GM12878 (cell line): ENCODE measurements at regions not wholly inside any gene's neighbourhood (a gene's known extent, or its start where the extent isn't known, plus 50 kb on each side); places are given as distances from the start of the nearest gene placed in this dataset.

Source experiments
- ATAC-seq: fragments of 200-7000 bp; cut with Tn5 transposase; 3 replicates; pipeline ENCODE4 v1.9.1; 2020; ENCODE audit warnings: mild to moderate bottlenecking, moderate library complexity
- BruUV-seq: library from RNA; stranded (reverse); fragments of 400-500 nt; replicated peaks from 2 replicates; lab custom pipeline; 2021; lab: Mats Ljungman, UMichigan
- CTCF ChIA-PET: fragments of 300-600 bp; sonication (Branson Sonifier 250); formaldehyde crosslinking; extraction: SDS; loops from one replicate; lab custom pipeline; 2021; ENCODE audit warnings: inconsistent platforms; lab: Yijun Ruan, JAX
- POLR2A ChIA-PET: fragments of 350-600 bp; formaldehyde crosslinking; extraction: SDS; loops from one replicate; lab custom pipeline; 2021; ENCODE audit warnings: inconsistent platforms; lab: Charles Lee
- RAD21 ChIA-PET: fragments of 300-600 bp; sonication (Branson Sonifier 250); formaldehyde crosslinking; loops from one replicate; lab custom pipeline; 2023; ENCODE audit warnings: antibody characterized with exemption; ENCODE audit not compliant: unreplicated experiment; lab: Charles Lee
- SMC1A ChIA-PET: fragments of 300-600 bp; sonication (Branson Sonifier 250); formaldehyde crosslinking; loops from one replicate; lab custom pipeline; 2023; ENCODE audit not compliant: unreplicated experiment, uncharacterized antibody; lab: Charles Lee
- DNase-seq: peaks from one replicate; pipeline ENCODE4 v3.0.0-alpha.2; 2011; ENCODE audit warnings: low read depth, low spot score
- FAIRE-seq: peaks from 3 replicates; lab custom pipeline; 2011; peaks lifted over from hg19 to GRCh38; lab: Jason Lieb, UNC
- H2AFZ ChIP-seq: 2 replicates; pipeline ENCODE4 v1.6.0; 2011; ENCODE audit warnings: low read depth, low read length, control low read depth; ENCODE audit not compliant: control insufficient read depth
- H3K27ac ChIP-seq: 2 replicates; pipeline ENCODE4 v1.5.1; 2011; ENCODE audit warnings: control low read depth; ENCODE audit not compliant: control insufficient read depth, insufficient read depth
- H3K27me3 ChIP-seq, 2 experiments: replicated peaks in 1 of 2; 2 replicates each; pipeline versions ENCODE4 v1.6.0 to v1.6.1; 2011; ENCODE audit warnings: low read length in 1 of 2; ENCODE audit not compliant: control insufficient read depth in 2 of 2, insufficient read depth in 2 of 2
- H3K36me3 ChIP-seq, 2 experiments: 2 replicates each; pipeline ENCODE4 v1.5.1; 2011; ENCODE audit warnings: low read length in 1 of 2; ENCODE audit not compliant: control insufficient read depth in 2 of 2, insufficient read depth in 2 of 2
- H3K4me1 ChIP-seq: 2 replicates; pipeline ENCODE4 v1.6.1; 2011; ENCODE audit warnings: mild to moderate bottlenecking, low read length, moderate library complexity, mixed read lengths; ENCODE audit not compliant: control insufficient read depth, insufficient read depth
- H3K4me2 ChIP-seq: 2 replicates; pipeline ENCODE4 v1.6.0; 2011; ENCODE audit warnings: control low read depth; ENCODE audit not compliant: control insufficient read depth, insufficient read depth
- H3K4me3 ChIP-seq: fragments of 200-600 bp; sonication (generic); 2 replicates; pipeline ENCODE4 v1.5.1; 2016
- H3K79me2 ChIP-seq: 2 replicates; pipeline ENCODE4 v1.6.0; 2011; ENCODE audit warnings: low read length; ENCODE audit not compliant: control insufficient read depth, insufficient read depth
- H3K9ac ChIP-seq: 2 replicates; pipeline ENCODE4 v1.8.0; 2011; ENCODE audit warnings: low read length, control low read depth, mixed read lengths; ENCODE audit not compliant: control insufficient read depth, insufficient read depth
- H3K9me3 ChIP-seq: replicated peaks from 3 replicates; pipeline ENCODE4 v1.5.1; 2011; ENCODE audit warnings: mild to moderate bottlenecking, low read length; ENCODE audit not compliant: control insufficient read depth, insufficient read depth
- H4K20me1 ChIP-seq: 2 replicates; pipeline ENCODE4 v1.6.0; 2011; ENCODE audit not compliant: control insufficient read depth, insufficient read depth
- ATF7 ChIP-seq: fragments of 450-650 bp; IDR thresholded peaks from 2 replicates; pipeline ENCODE4 v1.6.1; 2016; ENCODE audit warnings: low read depth, mild to moderate bottlenecking
- CBFB ChIP-seq: IDR thresholded peaks from 2 replicates; pipeline ENCODE4 v1.6.1; 2016; ENCODE audit warnings: antibody characterized with exemption, low read depth
- CTCF ChIP-seq, 3 experiments: IDR thresholded peaks in 2 of 3; conservative IDR thresholded peaks in 1 of 3; 2 replicates each; pipeline ENCODE4 v1.5.1; 2011; ENCODE audit warnings: low read depth in 3 of 3, low read length in 3 of 3, mild to moderate bottlenecking in 3 of 3, control low read depth in 2 of 3, moderate library complexity in 2 of 3, inconsistent platforms in 1 of 3, mixed read lengths in 1 of 3; ENCODE audit not compliant: control insufficient read depth in 2 of 3, insufficient read depth in 1 of 3; ENCODE audit errors: extremely low read depth in 1 of 3
- KDM1A ChIP-seq: fragments of 200-600 bp; sonication (generic); IDR thresholded peaks from 2 replicates; pipeline ENCODE4 v1.6.1; 2016; ENCODE audit warnings: borderline replicate concordance
- PAX8 ChIP-seq: fragments of 450-650 bp; IDR thresholded peaks from 2 replicates; pipeline ENCODE4 v1.6.1; 2017; ENCODE audit warnings: mild to moderate bottlenecking, moderate library complexity
- RAD21 ChIP-seq: IDR thresholded peaks from 2 replicates; pipeline ENCODE4 v1.6.1; 2011; ENCODE audit warnings: mild to moderate bottlenecking, low read depth, low read length, moderate library complexity; ENCODE audit not compliant: insufficient read depth
- ZNF592 ChIP-seq: fragments of 450-650 bp; IDR thresholded peaks from 2 replicates; pipeline ENCODE4 v1.6.1; 2017; ENCODE audit warnings: mild to moderate bottlenecking, moderate library complexity
- WGBS: methylation state at CpG from one replicate; pipeline ENCODE4 v1.1.6; 2016; ENCODE audit warnings: low lambda C conversion rate; ENCODE audit not compliant: insufficient replicate concordance, insufficient coverage; ENCODE audit errors: missing lambda C conversion rate; 5-methylcytosine and 5-hydroxymethylcytosine counted together
- in situ Hi-C: fragments of 300-500 bp; cut with MboI; formaldehyde crosslinking; loops from 9 replicates; pipeline ENCODE4 v1.14.3; 2018; ENCODE audit warnings: mixed read lengths
- intact Hi-C: fragments of 100-400 bp; cut with micrococcal nuclease; formaldehyde crosslinking; loops from one replicate; pipeline ENCODE4 v1.14.2; 2022; ENCODE audit not compliant: unreplicated experiment
- TF ChIP-seq, protein P1 (sequence below): IDR thresholded peaks from 2 replicates; pipeline ENCODE4 v1.6.1; 2012; ENCODE audit warnings: low read depth, low read length, improper control_type of control experiment
- TF ChIP-seq, protein P2 (sequence below): fragments of 450-650 bp; IDR thresholded peaks from 2 replicates; pipeline ENCODE4 v1.6.1; 2016; ENCODE audit warnings: mild to moderate bottlenecking

DNA sequence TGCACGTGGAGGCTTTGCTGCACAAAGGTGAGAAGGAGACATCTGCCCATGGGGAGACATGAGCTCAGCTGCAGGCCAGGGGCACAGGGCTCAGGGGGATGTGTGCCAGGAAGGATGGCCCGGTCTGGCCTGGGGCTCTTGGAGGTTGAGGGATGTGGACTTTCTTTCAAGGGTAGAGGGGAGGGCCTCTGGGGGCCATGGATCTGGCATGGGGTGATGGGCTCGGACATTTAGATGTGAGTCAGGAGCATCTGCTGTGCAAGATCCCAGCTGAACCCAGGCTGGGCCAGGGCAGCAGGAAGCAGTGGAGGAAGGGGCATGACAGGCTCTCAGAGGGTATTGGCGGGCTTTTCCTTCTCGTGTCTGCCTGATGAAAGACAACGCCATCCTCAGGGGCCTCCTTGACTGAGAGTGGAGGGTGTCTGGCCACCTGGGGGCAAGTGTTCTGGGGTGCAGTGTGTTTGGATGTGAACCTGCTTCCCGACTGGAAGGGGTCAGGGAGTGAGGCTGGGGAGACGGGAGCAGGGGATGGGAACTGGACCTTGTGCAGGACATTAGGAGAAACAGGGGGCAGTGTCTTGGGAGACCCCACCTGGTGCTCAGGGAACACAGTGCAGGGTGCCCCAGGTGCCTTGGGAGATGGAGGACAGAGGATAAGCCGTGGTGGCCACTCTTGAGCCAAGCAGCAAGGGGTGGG, 156.1 kb downstream of the ERMARD start (continued):
- TF ChIP-seq PAX8 = no peak
- no peak for TF ChIP-seq ZNF592
- no peak for TF ChIP-seq CBFB
- TF ChIP-seq RAD21 = no peak

DNA sequence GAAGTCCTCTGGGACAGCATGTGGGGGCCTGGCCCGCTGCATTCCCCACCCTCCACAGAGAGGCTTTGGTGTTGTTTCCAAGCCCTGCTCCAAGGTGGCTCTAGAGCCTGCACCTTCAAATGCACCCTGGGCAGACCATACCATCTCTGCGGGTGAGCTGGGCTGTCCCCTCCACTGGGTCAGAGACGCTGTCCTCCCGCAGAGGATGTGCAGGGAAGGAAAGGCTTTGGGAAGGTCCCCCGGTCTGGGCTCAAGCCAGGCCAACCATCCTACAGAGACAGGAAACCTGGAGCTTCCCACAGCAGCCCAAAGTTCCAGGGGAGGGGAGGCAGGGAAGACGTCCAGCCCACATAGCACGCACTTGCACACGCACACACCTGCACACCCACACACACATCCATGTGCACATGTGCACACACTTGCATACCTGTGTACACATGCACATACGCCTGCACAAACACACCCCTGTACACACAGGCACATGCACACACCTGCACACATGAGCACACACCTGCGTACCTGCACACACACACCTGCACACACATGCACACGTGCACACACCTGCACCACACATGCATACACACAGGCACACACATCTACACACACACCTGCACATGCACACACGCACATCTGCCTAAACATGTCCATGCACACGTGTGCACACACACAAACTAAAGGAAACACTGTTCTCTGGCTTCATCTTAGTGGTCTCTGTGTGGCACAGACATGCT, 155.4 kb downstream of the ERMARD start:
- WGBS = 34% methylated on average over 13 of the region's 13 CpGs
- no peak for FAIRE-seq
- Histone ChIP-seq H3K9ac (no peak overlapping the region), H3K4me2 (no peak overlapping the region), H3K9me3 (no peaks in the 10 kb centered on the region; the same call in 2 of the 3 replicates), H3K27ac (no peak overlapping the region), H4K20me1 (no peaks in the 10 kb centered on the region), H2AFZ (no peak overlapping the region), H3K79me2 (no peaks in the 10 kb centered on the region), H3K27me3 (no peaks in the 10 kb centered on the region), H3K4me3 (no peak overlapping the region), H3K36me3 (no peaks in the 10 kb centered on the region), H3K4me1 (no peaks in the 10 kb centered on the region)
- no peak for DNase-seq
- CTCF ChIA-PET = no interaction called here
- POLR2A ChIA-PET = no interaction called here
- SMC1A ChIA-PET = no interaction called here
- RAD21 ChIA-PET = no interaction called here
- in situ Hi-C loops = no loop called here
- BruUV-seq = no TSS peak
- intact Hi-C loops = no loop called here
- no peak for ATAC-seq
- TF ChIP-seq, protein P1, sequence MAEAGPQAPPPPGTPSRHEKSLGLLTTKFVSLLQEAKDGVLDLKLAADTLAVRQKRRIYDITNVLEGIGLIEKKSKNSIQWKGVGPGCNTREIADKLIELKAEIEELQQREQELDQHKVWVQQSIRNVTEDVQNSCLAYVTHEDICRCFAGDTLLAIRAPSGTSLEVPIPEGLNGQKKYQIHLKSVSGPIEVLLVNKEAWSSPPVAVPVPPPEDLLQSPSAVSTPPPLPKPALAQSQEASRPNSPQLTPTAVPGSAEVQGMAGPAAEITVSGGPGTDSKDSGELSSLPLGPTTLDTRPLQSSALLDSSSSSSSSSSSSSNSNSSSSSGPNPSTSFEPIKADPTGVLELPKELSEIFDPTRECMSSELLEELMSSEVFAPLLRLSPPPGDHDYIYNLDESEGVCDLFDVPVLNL = no peak
- TF ChIP-seq CTCF (IDR thresholded peaks at IDR 0.05 in 2 of 3, conservative IDR thresholded peaks at IDR 0.05 in 1 of 3; ENCODE audit: control insufficient read depth in 2 of 3, extremely low read depth in 1 of 3, insufficient read depth in 1 of 3, low read depth in 3 of 3, low read length in 3 of 3) (no peak), ATF7 (no peak), PAX8 (no peak), KDM1A (no peak)
- TF ChIP-seq, protein P2, sequence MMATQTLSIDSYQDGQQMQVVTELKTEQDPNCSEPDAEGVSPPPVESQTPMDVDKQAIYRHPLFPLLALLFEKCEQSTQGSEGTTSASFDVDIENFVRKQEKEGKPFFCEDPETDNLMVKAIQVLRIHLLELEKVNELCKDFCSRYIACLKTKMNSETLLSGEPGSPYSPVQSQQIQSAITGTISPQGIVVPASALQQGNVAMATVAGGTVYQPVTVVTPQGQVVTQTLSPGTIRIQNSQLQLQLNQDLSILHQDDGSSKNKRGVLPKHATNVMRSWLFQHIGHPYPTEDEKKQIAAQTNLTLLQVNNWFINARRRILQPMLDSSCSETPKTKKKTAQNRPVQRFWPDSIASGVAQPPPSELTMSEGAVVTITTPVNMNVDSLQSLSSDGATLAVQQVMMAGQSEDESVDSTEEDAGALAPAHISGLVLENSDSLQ = no peak
